HUES6 (cell line): ENCODE measurements at regions not wholly inside any gene's neighbourhood (a gene's known extent, or its start where the extent isn't known, plus 50 kb on each side); places are given as distances from the start of the nearest gene placed in this dataset.

ENCODE experiments used
- H3K27ac ChIP-seq: 2 replicates; pipeline ENCODE4 v1.7.0; 2013; ENCODE audit warnings: low read depth, mild to moderate bottlenecking, low read length, inconsistent platforms
- H3K27me3 ChIP-seq: 2 replicates; pipeline ENCODE4 v1.6.1; 2013; ENCODE audit warnings: low read length; ENCODE audit not compliant: control insufficient read depth, insufficient read depth
- H3K36me3 ChIP-seq: 2 replicates; pipeline ENCODE4 v1.6.1; 2013; ENCODE audit warnings: low read length; ENCODE audit not compliant: control insufficient read depth, insufficient read depth
- H3K4me1 ChIP-seq: 2 replicates; pipeline ENCODE4 v1.6.1; 2013; ENCODE audit warnings: low read length; ENCODE audit not compliant: control insufficient read depth, insufficient read depth
- H3K4me3 ChIP-seq: 2 replicates; pipeline ENCODE4 v1.5.1; 2013; ENCODE audit warnings: low read depth, low read length
- H3K9ac ChIP-seq: one replicate; pipeline ENCODE4 v1.6.1; 2013; ENCODE audit warnings: mild to moderate bottlenecking, low read length
- H3K9me3 ChIP-seq: 2 replicates; pipeline ENCODE4 v1.6.1; 2013; ENCODE audit warnings: low read depth, low read length; ENCODE audit not compliant: control insufficient read depth, insufficient read depth

DNA sequence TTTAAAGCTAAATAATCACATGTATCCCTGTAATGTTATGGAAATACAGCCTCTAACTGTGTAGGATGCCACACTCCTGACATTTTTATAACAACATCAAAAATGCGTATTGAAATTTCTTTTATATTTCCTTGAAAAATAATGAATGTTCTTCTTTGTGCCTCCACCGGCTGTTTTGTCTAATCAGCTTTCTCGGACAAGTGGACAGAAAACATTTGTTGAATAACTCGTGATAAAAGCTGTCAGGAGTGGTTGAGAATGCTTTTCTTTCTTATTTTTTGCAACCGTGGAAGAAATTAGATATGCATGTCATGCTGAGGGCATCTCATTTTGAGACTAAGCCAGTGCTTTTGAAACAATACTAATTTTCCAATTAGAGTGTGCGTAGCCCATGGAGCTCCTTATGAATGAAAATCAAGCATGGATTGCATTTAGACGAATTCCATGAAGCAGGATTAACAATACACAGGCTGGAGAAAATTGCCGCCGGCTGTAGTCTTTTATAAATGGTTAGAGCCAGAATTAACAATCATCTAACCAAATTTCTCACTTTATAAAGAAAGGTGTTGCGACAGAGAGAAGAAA is 614.5 kb upstream of the LCORL start:
- H3K4me3 ChIP-seq: no peak overlapping the region
- peaks cover 3% of the 10 kb centered on the region; the same call in 1 of the 2 replicates for H3K4me1 ChIP-seq
- H3K27me3 ChIP-seq: no peaks in the 10 kb centered on the region
- no peaks in the 10 kb centered on the region for H3K36me3 ChIP-seq
- no peak overlapping the region for H3K27ac ChIP-seq
- no peak overlapping the region for H3K9ac ChIP-seq
- H3K9me3 ChIP-seq: peaks cover 5% of the 10 kb centered on the region

DNA sequence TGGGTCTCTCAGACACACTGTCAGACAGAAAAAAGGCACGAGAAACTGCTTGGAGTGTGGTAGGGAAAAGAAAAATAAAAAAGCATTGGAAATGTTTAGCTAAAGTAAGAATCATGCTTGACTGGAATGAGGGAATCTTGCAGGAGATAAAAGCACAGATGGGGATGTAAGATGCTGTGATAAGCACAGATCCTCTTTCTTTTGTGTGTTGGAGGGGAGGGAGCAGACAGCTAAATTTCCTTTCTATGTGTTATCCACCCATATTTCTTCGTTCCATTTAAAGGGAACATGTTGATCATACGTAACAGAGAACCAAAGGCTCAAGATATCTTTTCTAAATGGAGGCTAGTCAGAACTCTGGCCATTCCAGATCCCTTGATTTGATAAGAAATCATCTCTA is 614.0 kb upstream of the LCORL start:
- peaks cover 3% of the 10 kb centered on the region; the same call in 1 of the 2 replicates for H3K4me1 ChIP-seq
- no peaks in the 10 kb centered on the region for H3K36me3 ChIP-seq
- H3K9ac ChIP-seq: no peak overlapping the region
- no peak overlapping the region for H3K27ac ChIP-seq
- H3K27me3 ChIP-seq: no peaks in the 10 kb centered on the region
- peaks cover 10% of the 10 kb centered on the region for H3K9me3 ChIP-seq
- no peak overlapping the region for H3K4me3 ChIP-seq

DNA sequence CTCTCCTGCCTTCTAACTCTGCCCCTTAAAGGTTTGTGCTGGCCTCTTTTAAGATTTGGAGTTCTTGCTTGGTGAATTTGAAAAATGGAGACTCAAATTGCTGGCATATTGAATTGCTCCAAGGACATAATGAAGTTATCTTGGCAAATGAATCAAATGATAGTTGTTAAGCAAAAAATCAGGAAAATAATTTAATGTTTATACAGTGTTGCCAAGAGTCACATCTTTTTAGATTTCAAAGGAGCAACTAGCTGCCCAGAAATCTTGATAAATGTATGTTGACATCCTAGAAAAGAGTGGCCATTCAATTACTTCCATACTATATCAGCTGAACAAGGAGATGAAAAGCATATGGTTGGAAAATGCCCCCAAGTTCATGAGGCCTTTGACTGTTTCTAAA is 610.0 kb upstream of the LCORL start:
- Histone ChIP-seq H3K27me3 (no peaks in the 10 kb centered on the region), H3K27ac (no peak overlapping the region), H3K36me3 (no peaks in the 10 kb centered on the region), H3K9me3 (peaks cover 14% of the 10 kb centered on the region), H3K9ac (no peak overlapping the region), H3K4me3 (no peak overlapping the region), H3K4me1 (no peaks in the 10 kb centered on the region)

DNA sequence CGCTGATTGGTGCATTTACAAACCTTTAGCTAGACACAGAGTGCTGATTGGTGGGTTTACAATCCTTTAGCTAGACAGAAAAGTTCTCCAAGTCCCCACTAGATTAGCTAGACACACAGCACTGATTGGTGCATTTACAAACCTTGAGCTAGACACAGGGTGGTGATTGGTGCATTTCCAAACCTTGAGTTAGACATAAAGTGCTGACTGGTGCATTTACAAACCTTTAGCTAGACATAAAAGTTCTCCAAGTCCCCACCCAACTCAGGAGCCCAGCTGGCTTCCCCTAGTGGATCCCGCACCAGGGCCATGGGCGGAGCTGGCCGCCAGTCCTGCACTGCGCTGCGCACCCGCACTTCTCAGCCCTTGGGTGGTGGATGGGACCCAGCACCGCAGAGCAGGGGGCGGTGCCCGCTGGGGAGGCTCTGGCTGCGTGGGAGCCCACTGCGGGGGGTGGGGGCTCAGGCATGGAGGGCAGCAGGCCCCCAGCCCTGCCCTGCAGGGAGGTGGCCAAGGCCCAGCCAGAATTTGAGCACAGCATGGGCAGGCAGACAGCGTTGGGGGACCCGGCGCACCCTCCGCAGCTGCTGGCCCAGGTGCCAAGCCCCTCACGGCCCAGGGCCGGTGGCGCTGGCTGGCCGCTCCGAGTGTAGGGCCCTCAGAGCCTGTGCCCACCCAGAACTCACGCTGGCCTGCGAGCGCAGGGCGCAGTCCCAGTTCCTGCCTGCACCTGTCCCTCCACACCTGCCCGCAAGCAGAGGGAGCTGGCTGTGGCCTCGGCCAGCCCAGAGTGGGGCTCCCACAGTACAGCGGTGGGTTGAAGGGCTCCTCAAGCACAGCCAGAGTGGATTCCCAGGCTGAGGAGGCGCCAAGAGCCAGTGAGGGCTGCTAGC is 608.9 kb upstream of the LCORL start:
- Histone ChIP-seq H3K36me3 (no peaks in the 10 kb centered on the region), H3K9ac (no peak overlapping the region), H3K27me3 (no peaks in the 10 kb centered on the region), H3K9me3 (peaks cover 14% of the 10 kb centered on the region), H3K27ac (no peak overlapping the region), H3K4me1 (no peaks in the 10 kb centered on the region), H3K4me3 (no peak overlapping the region)

DNA sequence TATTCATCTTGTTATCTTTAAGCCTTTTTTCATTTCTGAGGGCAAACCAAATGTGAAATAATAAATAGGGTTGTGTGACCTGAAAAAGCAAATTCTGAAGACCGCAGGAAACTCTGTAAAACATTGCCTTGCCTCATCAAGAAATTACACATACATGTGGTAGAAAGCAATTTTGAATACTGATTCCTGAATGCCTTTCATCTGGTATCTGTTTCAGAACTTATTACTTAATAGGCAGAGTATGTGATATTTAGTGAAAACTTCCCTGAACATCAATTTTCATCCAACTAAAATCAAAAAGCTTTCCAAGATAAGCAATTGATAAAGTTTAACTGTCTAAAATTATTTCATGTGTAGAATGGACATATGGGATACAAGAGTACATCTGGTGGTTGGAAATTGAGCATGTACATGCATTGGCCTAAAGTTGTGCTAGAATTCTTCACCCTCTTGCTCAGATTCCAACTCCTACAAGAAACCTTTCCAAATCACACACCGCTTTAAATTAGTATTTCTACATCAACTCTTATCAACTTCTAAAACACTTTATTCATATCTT is 606.0 kb upstream of the LCORL start:
- Histone ChIP-seq H3K9me3 (peaks cover 16% of the 10 kb centered on the region), H3K4me3 (no peak overlapping the region), H3K27ac (no peak overlapping the region), H3K4me1 (no peaks in the 10 kb centered on the region), H3K27me3 (no peaks in the 10 kb centered on the region), H3K36me3 (no peaks in the 10 kb centered on the region), H3K9ac (no peak overlapping the region)

DNA sequence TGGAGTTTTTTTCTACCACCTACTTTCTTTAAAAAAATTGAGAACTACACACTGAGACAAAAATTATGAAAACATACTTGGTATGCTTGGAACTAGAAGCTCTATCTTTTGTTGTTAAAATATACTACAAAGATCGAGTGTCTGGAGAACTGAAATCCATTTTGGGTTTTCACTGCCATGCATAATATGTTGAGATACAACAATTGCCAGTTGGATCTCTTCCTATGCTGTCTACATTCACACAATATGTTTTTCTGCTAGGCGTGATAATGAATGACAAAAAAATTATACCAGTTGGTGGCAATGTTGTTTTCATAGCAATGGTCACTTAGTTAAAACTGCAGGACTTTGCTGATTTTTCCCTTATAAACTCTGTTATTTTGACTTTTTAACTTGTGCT is 605.4 kb upstream of the LCORL start:
- Histone ChIP-seq H3K4me3 (no peak overlapping the region), H3K27me3 (no peaks in the 10 kb centered on the region), H3K36me3 (no peaks in the 10 kb centered on the region), H3K9ac (no peak overlapping the region), H3K4me1 (no peaks in the 10 kb centered on the region), H3K9me3 (peaks cover 16% of the 10 kb centered on the region), H3K27ac (no peak overlapping the region)

DNA sequence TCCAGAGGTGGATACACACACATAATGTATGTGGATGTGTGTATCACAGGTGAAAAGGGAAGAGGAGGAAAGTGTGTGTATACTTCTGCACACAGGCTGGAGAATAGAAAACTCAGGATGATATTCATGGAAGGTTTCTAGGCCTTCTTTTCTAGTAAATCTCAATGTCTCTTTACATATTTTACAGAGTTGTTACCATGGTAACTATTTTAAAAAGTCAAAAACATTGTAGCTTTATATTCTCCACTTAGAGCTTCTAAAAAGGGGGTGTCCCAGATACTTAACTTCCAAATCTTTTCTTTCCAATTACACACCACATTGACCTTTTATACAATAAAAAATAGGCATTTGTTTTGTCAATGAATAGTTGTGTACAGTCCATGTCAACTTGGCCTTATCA is 604.8 kb upstream of the LCORL start:
- Histone ChIP-seq H3K27ac (no peak overlapping the region), H3K36me3 (no peaks in the 10 kb centered on the region), H3K4me3 (no peak overlapping the region), H3K9me3 (peaks cover 14% of the 10 kb centered on the region), H3K4me1 (no peaks in the 10 kb centered on the region), H3K27me3 (no peaks in the 10 kb centered on the region), H3K9ac (no peak overlapping the region)

DNA sequence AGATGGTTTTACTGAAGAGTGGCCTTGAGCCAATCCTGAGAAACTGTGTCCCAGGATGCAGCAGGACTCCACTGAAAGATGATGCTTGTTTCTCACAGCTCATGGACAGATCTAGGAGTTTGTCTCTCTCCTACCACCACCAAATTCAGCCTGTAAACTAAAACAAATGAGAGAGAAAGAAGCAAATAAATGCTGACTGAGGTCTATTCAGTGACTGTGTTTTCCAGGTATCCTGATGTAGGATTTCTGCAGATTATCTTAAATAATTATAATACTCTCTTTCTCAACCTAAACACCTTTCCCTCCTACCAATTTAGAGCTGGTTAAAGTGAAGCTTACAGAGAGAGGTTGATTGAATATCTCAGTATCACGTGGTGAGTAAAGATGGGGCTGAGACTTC is 599.6 kb upstream of the LCORL start:
- H3K36me3 ChIP-seq: no peaks in the 10 kb centered on the region
- H3K4me3 ChIP-seq: no peak overlapping the region
- H3K4me1 ChIP-seq: no peaks in the 10 kb centered on the region
- no peak overlapping the region for H3K9ac ChIP-seq
- no peaks in the 10 kb centered on the region for H3K27me3 ChIP-seq
- peaks cover 2% of the 10 kb centered on the region; the same call in 1 of the 2 replicates for H3K9me3 ChIP-seq
- no peak overlapping the region for H3K27ac ChIP-seq

DNA sequence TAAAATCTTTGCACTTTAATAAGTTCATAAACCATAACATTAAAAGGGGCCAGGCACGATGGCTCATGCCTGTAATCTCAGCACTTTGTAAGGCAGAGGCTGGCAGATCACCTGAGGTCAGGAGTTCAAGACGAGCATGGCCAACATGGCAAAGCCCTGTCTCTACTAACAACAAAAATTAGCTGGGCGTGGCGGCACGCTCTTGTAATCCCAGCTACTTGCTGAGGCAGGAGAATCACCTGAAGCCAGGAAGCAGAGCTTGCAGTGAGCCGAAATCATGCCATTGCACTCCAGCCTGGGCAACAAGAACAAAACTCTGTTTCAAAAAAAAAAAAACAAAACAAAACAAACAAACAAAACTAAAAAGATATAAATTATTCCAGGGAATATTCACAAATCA is 595.2 kb upstream of the LCORL start:
- no peaks in the 10 kb centered on the region for H3K27me3 ChIP-seq
- no peak overlapping the region for H3K4me3 ChIP-seq
- no peak overlapping the region for H3K27ac ChIP-seq
- H3K9me3 ChIP-seq: no peaks in the 10 kb centered on the region
- no peaks in the 10 kb centered on the region for H3K4me1 ChIP-seq
- no peak overlapping the region for H3K9ac ChIP-seq
- no peaks in the 10 kb centered on the region for H3K36me3 ChIP-seq

DNA sequence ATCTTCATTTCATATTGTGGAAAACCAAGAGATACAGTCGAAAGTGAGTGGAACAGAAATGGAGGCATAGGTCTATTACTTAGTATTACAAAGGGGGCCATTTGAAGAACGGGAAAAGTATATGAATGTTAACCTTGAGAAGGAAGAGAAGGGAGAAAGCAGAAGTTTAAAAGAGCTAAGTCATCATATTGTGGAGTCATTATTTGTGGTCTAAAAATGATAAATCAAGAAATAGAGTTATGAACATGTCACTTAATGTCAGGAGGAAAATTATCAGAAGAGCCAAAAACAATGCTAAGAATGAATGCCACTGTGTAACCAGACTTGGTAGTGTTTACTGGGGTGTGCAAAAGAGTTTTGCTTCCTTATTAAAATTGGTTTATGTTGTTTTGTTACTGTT is 589.5 kb upstream of the LCORL start:
- no peaks in the 10 kb centered on the region for H3K9me3 ChIP-seq
- H3K27ac ChIP-seq: no peak overlapping the region
- H3K27me3 ChIP-seq: no peaks in the 10 kb centered on the region
- H3K36me3 ChIP-seq: no peaks in the 10 kb centered on the region
- H3K4me1 ChIP-seq: no peaks in the 10 kb centered on the region
- H3K4me3 ChIP-seq: no peak overlapping the region
- no peak overlapping the region for H3K9ac ChIP-seq

DNA sequence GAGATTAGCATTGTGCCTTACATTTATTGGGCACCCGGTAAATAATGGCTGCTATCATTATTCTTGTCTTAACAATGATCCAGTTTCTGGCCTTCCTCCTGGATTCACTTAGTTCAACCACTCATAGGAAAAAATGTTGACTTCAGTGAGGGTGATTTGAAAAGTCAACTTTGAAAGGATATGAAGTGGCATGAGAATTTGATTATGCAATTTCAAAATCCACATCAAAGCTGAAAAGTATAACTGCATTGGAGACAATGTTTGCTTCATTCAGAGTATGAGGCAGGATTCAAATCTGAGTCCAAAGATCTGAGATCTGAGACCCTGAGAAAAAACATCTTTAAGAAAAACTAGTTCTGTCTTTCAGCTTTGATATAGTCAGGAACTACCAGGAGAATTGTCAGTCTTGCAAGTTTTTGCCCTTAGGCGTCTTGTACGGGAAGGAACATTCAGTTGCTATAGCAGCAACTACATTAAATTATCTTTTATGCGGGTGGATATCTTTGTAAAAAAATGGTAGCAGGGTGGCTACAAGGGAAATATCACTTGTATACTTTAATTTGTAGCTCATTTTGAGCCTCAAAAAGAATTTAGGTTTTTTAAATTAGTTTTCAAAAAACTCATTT is 587.5 kb upstream of the LCORL start:
- no peak overlapping the region for H3K4me3 ChIP-seq
- H3K9ac ChIP-seq: no peak overlapping the region
- no peaks in the 10 kb centered on the region for H3K4me1 ChIP-seq
- H3K36me3 ChIP-seq: no peaks in the 10 kb centered on the region
- H3K9me3 ChIP-seq: no peaks in the 10 kb centered on the region
- H3K27me3 ChIP-seq: no peaks in the 10 kb centered on the region
- no peak overlapping the region for H3K27ac ChIP-seq
